NCI-H146 treated with DMSO at 0.1 percent for 48 hours (cell line): ENCODE measurements at regions not wholly inside any gene's neighbourhood (a gene's known extent, or its start where the extent isn't known, plus 50 kb on each side); places are given as distances from the start of the nearest gene placed in this dataset.

Experiments
- DNase-seq: peaks from one replicate; lab custom pipeline; 2025; ENCODE audit not compliant: unreplicated experiment; lab: John Stamatoyannopoulos, UW

DNA sequence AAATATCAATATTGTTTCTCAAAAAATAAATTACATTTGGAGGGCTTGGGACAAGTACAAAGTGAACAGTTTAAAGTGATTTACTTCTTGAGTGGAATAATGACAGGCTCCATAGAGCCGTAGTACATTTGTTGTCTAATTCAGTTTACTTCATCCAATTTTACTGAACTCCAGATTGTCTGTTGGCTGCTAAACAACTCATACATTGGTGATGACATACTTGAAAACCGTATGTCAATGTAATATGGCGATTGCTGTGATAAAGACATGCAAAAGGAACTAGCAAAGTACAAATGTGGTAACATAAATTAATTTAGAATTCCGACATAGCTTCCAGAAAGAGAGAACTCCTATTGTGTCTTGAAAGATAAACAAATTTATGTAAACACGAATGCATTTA, 1197.5 kb upstream of the CDH18 start:
- DNase-seq: no peak

GRCh38 chr5:21184581-21184980, 1196.6 kb upstream of the CDH18 start:
- DNase-seq: no peak

DNA sequence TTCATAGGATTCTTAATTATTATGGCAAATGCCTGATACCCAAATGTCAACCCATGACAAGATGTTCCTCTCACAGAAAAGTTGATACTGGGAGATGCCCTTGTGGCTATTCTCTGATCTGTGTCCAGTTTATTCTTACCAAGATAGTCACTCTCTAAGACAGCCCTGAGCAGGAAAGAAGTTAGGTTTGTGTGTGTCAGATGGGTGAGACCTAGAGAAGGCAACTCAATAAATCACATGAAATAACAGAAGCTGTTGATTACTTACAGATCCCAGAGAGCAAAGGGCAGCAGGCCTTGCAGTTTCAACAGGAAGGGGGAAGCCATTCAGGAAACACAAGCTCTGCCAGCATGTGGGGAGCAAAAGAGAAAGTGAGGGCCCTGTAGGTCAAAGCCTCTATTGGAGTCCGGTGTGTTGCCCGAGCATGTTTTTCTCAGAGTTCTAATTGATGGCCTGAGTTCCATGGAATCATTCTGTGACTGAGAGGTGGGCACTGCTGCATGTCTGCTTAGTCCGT, 1193.7 kb upstream of the CDH18 start:
- no peak for DNase-seq

- no peak for DNase-seq
Observed at GRCh38 chr5:21173526-21173925, 1185.5 kb upstream of the CDH18 start.

- no peak for DNase-seq
Observed at GRCh38 chr5:21173036-21173435, 1185.0 kb upstream of the CDH18 start.

DNA sequence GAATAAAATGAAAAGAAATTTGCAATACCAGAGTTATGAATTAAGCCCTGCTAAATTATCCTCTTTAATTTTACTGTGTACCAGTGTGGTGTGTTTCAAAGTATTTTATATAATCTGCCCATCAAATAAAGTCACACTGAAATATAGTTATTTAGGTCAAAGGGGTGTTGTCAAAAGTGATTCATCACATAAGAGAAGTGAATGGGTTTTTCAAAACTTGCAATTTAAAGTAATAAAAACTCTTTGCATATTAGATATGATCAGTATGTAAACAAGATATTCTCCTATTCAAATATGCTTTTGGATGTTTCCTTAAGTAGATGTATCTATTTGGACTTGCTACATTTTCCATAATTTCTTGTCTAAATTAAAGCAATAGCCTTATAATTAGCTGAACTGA, 1183.0 kb upstream of the CDH18 start:
- DNase-seq: no peak

DNA sequence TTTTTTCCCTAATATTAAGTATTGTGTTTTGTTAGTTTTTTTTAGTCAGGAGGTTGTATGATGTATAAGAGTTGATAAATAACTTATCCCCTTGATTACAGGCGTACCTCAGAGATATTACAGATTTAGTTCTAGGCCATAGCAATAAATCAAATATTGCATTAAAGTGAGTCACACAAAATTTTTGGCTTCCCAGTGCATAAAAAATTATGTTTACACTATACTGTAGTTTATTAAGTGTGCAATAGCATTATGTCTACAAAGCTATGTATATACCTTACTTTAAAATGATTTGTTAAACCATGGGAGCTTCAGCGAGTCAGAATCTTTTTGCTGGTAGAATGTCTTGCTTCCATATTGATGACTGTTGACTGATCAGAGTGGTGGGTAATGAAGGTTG, 1180.6 kb upstream of the CDH18 start:
- no peak for DNase-seq

DNA sequence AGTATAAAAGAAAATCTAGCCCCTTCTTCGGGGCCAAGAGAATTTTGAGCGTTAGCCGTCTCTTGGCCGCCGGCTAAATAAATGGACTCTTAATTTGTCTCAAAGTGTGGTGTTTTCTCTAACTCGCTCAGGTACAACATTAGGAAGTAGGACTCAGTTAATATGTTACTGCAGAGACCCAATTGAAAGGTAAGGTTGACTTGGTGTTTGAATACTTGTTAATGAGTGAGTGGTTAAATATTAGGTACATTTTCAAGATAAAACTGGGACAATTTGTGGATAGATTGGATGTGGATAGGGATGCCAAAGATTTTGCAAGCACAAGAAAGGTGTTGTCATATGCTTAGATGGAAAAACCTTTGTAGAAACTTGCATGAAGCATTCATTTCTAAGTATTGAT, 1177.3 kb upstream of the CDH18 start:
- no peak for DNase-seq

GRCh38 chr5:21164425-21164824, 1176.4 kb upstream of the CDH18 start:
- no peak for DNase-seq

- no peak for DNase-seq
Observed at GRCh38 chr5:21159510-21160059, 1171.6 kb upstream of the CDH18 start.

DNA sequence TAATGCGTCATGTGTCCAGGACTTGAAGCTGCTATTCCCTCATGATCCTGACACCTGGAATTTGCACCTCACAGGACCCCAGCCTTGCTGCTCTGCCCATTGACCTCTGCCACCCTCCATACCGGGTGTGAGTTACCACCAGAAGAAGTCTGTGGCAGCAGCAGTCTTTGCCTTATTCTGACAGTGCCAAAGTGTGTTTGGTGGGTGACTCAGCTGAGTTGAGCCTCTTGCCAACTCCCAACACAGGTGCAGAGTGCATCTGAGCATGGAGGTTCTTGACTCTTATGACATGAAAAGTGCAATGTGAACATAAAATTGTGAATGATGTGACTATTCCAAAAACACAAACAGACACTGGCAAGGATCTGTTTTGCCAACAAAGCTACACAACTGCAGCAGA, 1166.5 kb upstream of the CDH18 start:
- no peak for DNase-seq

GRCh38 chr5:21152611-21153010, 1164.6 kb upstream of the CDH18 start:
- peak; percentile 52 for DNase-seq

- no peak for DNase-seq
Observed at GRCh38 chr5:21145376-21145775, 1157.4 kb upstream of the CDH18 start.

GRCh38 chr5:21143686-21144085, 1155.7 kb upstream of the CDH18 start:
- no peak for DNase-seq

GRCh38 chr5:21142791-21143190, 1154.8 kb upstream of the CDH18 start:
- DNase-seq: no peak

DNA sequence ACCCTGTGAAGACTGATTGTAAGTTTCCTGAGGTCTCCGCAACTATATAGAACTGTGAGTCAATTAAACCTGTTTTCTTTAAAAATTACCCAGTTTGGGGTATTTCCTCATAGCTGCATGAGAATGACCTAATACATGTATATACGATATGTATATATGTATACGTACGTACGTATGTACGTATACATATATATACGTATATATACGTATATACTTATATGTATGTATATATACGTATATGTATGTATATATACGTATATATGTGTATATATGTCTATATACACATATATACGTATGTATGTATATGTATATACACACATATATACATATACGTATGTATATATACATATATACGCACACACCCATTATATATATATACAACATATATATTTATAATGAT, 1153.0 kb upstream of the CDH18 start:
- DNase-seq: no peak

GRCh38 chr5:21126236-21126635, 1138.2 kb upstream of the CDH18 start:
- no peak for DNase-seq

- peak; percentile 89 for DNase-seq
Observed at GRCh38 chr5:21125238-21125983, 1137.4 kb upstream of the CDH18 start.

GRCh38 chr5:21121213-21121612, 1133.2 kb upstream of the CDH18 start:
- DNase-seq: no peak

DNA sequence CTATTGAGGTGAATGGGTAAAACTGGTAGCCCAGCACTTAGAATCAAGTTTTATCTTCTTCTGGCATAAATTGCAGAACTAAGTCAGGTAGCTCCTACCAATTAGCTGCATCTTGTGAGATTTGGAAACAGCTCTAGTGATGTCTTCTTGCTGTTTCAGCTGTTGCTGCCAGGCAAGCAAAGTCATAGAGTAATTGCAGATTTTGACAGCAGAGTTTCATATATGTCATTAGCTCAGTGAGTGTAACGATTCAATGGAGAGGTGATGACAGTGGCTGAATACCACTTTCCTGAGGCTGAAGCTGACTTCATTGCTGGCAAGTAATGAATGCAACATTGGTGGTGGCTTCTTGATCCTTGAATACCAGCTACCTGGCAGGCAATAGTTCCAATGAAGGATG, 1109.7 kb upstream of the CDH18 start:
- no peak for DNase-seq

DNA sequence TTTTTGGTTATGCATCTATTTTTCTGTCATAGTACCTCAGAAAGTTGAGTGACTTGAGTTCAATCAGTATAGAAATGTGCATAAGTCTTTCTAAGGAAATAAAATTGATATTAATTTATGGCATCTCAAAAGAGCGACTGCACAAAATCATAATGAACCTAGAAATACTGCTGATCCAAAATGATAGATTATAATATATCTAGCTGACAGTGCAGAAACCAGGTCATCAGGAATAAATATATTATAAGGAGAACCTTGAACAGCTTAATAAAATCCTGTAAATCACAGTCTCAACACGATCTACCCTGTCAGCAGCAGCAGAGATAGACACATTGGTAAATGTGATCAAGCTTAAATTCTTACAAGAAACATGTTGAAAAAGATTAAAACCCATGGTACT, 1106.6 kb upstream of the CDH18 start:
- DNase-seq: no peak

GRCh38 chr5:21087766-21088165, 1099.8 kb upstream of the CDH18 start:
- no peak for DNase-seq

DNA sequence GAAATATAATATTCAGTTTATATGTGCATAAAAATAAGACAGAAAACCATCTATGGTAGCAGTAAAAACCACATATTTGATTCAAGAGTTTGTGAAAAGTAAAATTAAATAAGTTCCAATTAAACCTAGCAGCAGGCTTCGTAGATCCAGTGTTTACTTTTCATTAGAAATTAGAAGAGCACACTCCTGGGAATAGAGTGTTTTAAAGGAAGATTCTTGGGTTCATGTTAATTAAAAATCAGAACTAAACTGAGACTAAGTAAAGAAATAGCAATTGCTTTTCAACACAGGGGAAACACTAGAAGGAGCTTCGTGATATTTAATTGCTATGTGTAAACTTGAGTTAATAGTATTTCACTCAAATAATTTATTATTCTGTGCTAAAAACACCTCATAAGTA, 1097.8 kb upstream of the CDH18 start:
- DNase-seq: no peak
